CD14-positive monocyte (primary cell): ENCODE measurements at regions not wholly inside any gene's neighbourhood (a gene's known extent, or its start where the extent isn't known, plus 50 kb on each side); places are given as distances from the start of the nearest gene placed in this dataset.

Experiments used
- DNase-seq, 3 donors: peaks; one replicate each; pipeline ENCODE4 v3.0.0-alpha.2; 2011 to 2022
- H2AFZ ChIP-seq: 2 replicates; pipeline ENCODE4 v1.6.0; 2012; ENCODE audit warnings: mild to moderate bottlenecking, low read depth, low read length, inconsistent platforms; ENCODE audit not compliant: insufficient read depth, poor library complexity, severe bottlenecking
- H3K27ac ChIP-seq, 2 donors: 1 replicate in 1 of 2; 2 replicates in 1 of 2; pipeline ENCODE4 v1.5.1; 2012 to 2013; ENCODE audit warnings: low read length in 2 of 2, control low read depth in 1 of 2, inconsistent platforms in 1 of 2, low read depth in 1 of 2, mild to moderate bottlenecking in 1 of 2
- H3K27me3 ChIP-seq, 2 donors: one replicate each; pipeline versions ENCODE4 v1.6.0 to v1.6.1; 2011 to 2013; ENCODE audit warnings: low read length in 2 of 2; ENCODE audit not compliant: control insufficient read depth in 2 of 2, insufficient read depth in 2 of 2
- H3K36me3 ChIP-seq, 2 donors: replicated peaks in 1 of 2; 1 replicate in 1 of 2; 2 replicates in 1 of 2; pipeline versions ENCODE4 v1.5.1 to v1.6.1; 2012 to 2013; ENCODE audit warnings: low read length in 2 of 2, control low read depth in 1 of 2, inconsistent platforms in 1 of 2, mild to moderate bottlenecking in 1 of 2; ENCODE audit not compliant: insufficient read depth in 2 of 2, control insufficient read depth in 1 of 2
- H3K4me1 ChIP-seq, 2 donors: 1 replicate in 1 of 2; 2 replicates in 1 of 2; pipeline versions ENCODE4 v1.5.1 to v1.6.1; 2012 to 2013; ENCODE audit warnings: low read length in 2 of 2, control low read depth in 1 of 2, inconsistent platforms in 1 of 2, mild to moderate bottlenecking in 1 of 2, moderate library complexity in 1 of 2; ENCODE audit not compliant: insufficient read depth in 2 of 2, control insufficient read depth in 1 of 2
- H3K4me2 ChIP-seq: replicated peaks from 2 replicates; pipeline ENCODE3; 2012; ENCODE audit warnings: low read length, moderate library complexity, mild to moderate bottlenecking; ENCODE audit not compliant: poor library complexity, severe bottlenecking; ENCODE audit errors: extremely low read depth
- H3K4me3 ChIP-seq, 3 experiments: fragments of 200-600 bp in 1 of 3; sonication (generic) in 1 of 3; replicated peaks in 1 of 3; 1 replicate in 2 of 3; 2 replicates in 1 of 3; pipeline ENCODE4 v1.5.1; 2011 to 2013; ENCODE audit warnings: low read length in 3 of 3, mild to moderate bottlenecking in 3 of 3, control low read depth in 2 of 3, low read depth in 2 of 3, inconsistent platforms in 1 of 3, moderate library complexity in 1 of 3
- H3K79me2 ChIP-seq: 2 replicates; pipeline ENCODE4 v1.6.0; 2012; ENCODE audit warnings: mild to moderate bottlenecking, control low read depth, inconsistent platforms, low read length, moderate library complexity; ENCODE audit not compliant: insufficient read depth
- H3K9ac ChIP-seq: 2 replicates; pipeline ENCODE4 v1.6.0; 2017; ENCODE audit warnings: low read length, mild to moderate bottlenecking; ENCODE audit not compliant: insufficient read depth, poor library complexity, severe bottlenecking
- H3K9me3 ChIP-seq, 2 donors: replicated peaks in 1 of 2; 1 replicate in 1 of 2; 2 replicates in 1 of 2; pipeline versions ENCODE4 v1.5.1 to v1.6.1; 2012 to 2013; ENCODE audit warnings: low read length in 2 of 2, control low read depth in 1 of 2; ENCODE audit not compliant: control insufficient read depth in 1 of 2, insufficient read depth in 1 of 2
- H4K20me1 ChIP-seq: 2 replicates; pipeline ENCODE4 v1.6.0; 2012; ENCODE audit warnings: mild to moderate bottlenecking, low read length, control low read depth, moderate library complexity; ENCODE audit not compliant: insufficient read depth
- H3K27ac Mint-ChIP-seq, 7 donors: one replicate each; pipeline ENCODE4 v1.8.0; 2020; ENCODE audit warnings: mild to moderate bottlenecking in 7 of 7, mixed read lengths in 7 of 7, moderate library complexity in 6 of 7, inconsistent platforms in 2 of 7
- H3K27me3 Mint-ChIP-seq, 3 donors: one replicate each; pipeline ENCODE4 v1.8.0; 2021 to 2022; ENCODE audit warnings: low read depth in 3 of 3, mild to moderate bottlenecking in 3 of 3, mixed read lengths in 3 of 3, moderate library complexity in 3 of 3, inconsistent platforms in 1 of 3
- H3K36me3 Mint-ChIP-seq, 2 donors: one replicate each; pipeline ENCODE4 v1.8.0; 2020; ENCODE audit warnings: mixed read lengths in 2 of 2, inconsistent platforms in 1 of 2, mild to moderate bottlenecking in 1 of 2
- H3K4me1 Mint-ChIP-seq: one replicate; pipeline ENCODE4 v1.8.0; 2020; ENCODE audit warnings: mild to moderate bottlenecking, mixed read lengths
- H3K4me3 Mint-ChIP-seq, 2 donors: one replicate each; pipeline ENCODE4 v1.8.0; 2020; ENCODE audit warnings: mild to moderate bottlenecking in 2 of 2, mixed read lengths in 2 of 2, moderate library complexity in 1 of 2
- H3K9me3 Mint-ChIP-seq, 7 donors: one replicate each; pipeline ENCODE4 v1.8.0; 2020 to 2022; ENCODE audit warnings: mixed read lengths in 7 of 7, mild to moderate bottlenecking in 6 of 7, moderate library complexity in 6 of 7, inconsistent platforms in 2 of 7
- WGBS: methylation state at CpG from one replicate; pipeline ENCODE4 v1.1.5; 2013; ENCODE audit warnings: missing lambda C conversion rate; ENCODE audit not compliant: insufficient coverage; 5-methylcytosine and 5-hydroxymethylcytosine counted together
- intact Hi-C, 2 donors: fragments of 100-400 bp; cut with micrococcal nuclease; formaldehyde crosslinking; loops; one replicate each; pipeline versions ENCODE4 v1.15.0 to v1.15.1; 2023
- TF ChIP-seq, protein P1 (sequence below): fragments of 200-600 bp; IDR thresholded peaks from one replicate; pipeline ENCODE4 v1.8.0; 2022; ENCODE audit warnings: antibody characterized with exemption, mild to moderate bottlenecking

DNA sequence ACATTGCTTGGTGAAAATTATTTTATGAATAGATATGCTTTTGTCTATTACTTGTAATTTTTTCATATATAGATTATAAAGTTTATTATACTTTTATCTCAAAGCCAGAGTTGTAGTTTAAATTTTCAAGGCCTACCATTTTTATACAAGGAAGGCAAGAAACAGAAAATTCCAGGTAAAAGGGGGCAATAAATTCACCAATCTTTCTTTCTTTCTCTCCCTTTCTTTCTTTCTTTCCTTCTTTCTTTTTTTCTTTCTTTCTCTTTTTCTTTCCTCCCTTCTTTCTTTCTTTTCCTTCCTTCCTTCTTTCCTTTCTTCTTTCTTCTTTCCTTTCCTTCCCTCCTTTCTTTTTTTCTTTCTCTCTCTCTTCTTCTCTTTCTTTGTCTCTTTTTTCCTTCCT is 529.4 kb downstream of the PCDH17 start:
- no peaks in the 10 kb centered on the region for H3K4me1 ChIP-seq
- H3K9ac ChIP-seq, result no peak overlapping the region
- H3K27me3 Mint-ChIP-seq, result no peaks in the 10 kb centered on the region
- TF ChIP-seq, protein P1, sequence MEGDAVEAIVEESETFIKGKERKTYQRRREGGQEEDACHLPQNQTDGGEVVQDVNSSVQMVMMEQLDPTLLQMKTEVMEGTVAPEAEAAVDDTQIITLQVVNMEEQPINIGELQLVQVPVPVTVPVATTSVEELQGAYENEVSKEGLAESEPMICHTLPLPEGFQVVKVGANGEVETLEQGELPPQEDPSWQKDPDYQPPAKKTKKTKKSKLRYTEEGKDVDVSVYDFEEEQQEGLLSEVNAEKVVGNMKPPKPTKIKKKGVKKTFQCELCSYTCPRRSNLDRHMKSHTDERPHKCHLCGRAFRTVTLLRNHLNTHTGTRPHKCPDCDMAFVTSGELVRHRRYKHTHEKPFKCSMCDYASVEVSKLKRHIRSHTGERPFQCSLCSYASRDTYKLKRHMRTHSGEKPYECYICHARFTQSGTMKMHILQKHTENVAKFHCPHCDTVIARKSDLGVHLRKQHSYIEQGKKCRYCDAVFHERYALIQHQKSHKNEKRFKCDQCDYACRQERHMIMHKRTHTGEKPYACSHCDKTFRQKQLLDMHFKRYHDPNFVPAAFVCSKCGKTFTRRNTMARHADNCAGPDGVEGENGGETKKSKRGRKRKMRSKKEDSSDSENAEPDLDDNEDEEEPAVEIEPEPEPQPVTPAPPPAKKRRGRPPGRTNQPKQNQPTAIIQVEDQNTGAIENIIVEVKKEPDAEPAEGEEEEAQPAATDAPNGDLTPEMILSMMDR, result no peak
- no peaks in the 10 kb centered on the region for H4K20me1 ChIP-seq
- H3K9me3 ChIP-seq, result no peaks in the 10 kb centered on the region
- peaks cover 0 to 6% (median 0%) of the 10 kb centered on the region in 7 donors for H3K9me3 Mint-ChIP-seq
- no peak overlapping the region for H2AFZ ChIP-seq
- H3K27me3 ChIP-seq, result no peaks in the 10 kb centered on the region
- no peaks in the 10 kb centered on the region for H3K79me2 ChIP-seq
- no peaks in the 10 kb centered on the region for H3K36me3 ChIP-seq
- no peak overlapping the region for H3K4me3 Mint-ChIP-seq
- DNase-seq, result no peak
- intact Hi-C loops, result no loop called here
- no peaks in the 10 kb centered on the region for H3K4me1 Mint-ChIP-seq
- H3K4me3 ChIP-seq, result no peak overlapping the region
- no peaks in the 10 kb centered on the region for H3K36me3 Mint-ChIP-seq
- no peak overlapping the region for H3K27ac ChIP-seq
- H3K27ac Mint-ChIP-seq, result no peak overlapping the region
- H3K4me2 ChIP-seq, result no peak overlapping the region

- H3K9me3 Mint-ChIP-seq, result peaks cover 0 to 3% (median 0%) of the 10 kb centered on the region in 7 donors
- Histone ChIP-seq H3K27ac (no peak overlapping the region), H2AFZ (no peak overlapping the region), H3K9me3 (no peaks in the 10 kb centered on the region), H3K9ac (no peak overlapping the region), H3K79me2 (no peaks in the 10 kb centered on the region), H3K27me3 (no peaks in the 10 kb centered on the region), H3K4me1 (no peaks in the 10 kb centered on the region), H3K4me3 (no peak overlapping the region), H4K20me1 (no peaks in the 10 kb centered on the region), H3K4me2 (no peak overlapping the region), H3K36me3 (no peaks in the 10 kb centered on the region)
- intact Hi-C loops, result no loop called here
- no peaks in the 10 kb centered on the region for H3K27me3 Mint-ChIP-seq
- no peak for DNase-seq
- WGBS, result 86% methylated on average over 2 of the region's 4 CpGs
- H3K36me3 Mint-ChIP-seq, result no peaks in the 10 kb centered on the region
- no peaks in the 10 kb centered on the region for H3K4me1 Mint-ChIP-seq
- TF ChIP-seq, protein P1, result no peak
- H3K4me3 Mint-ChIP-seq, result no peak overlapping the region
- no peak overlapping the region for H3K27ac Mint-ChIP-seq
Measured at GRCh38 chr13:58165617-58166016, 534.1 kb downstream of the PCDH17 start.
